Suprapubic skin (tissue), 4 donors: ENCODE measurements at regions not wholly inside any gene's neighbourhood (a gene's known extent, or its start where the extent isn't known, plus 50 kb on each side); places are given as distances from the start of the nearest gene placed in this dataset.

ENCODE experiments used
- DNase-seq, 2 donors: peaks; one replicate each; pipeline ENCODE4 v3.0.0-alpha.2; 2019; ENCODE audit warnings: low spot score in 2 of 2
- H3K27ac ChIP-seq: fragments of 200-600 bp; sonication (generic); one replicate; pipeline ENCODE4 v1.5.1; 2019
- H3K27me3 ChIP-seq: fragments of 200-600 bp; sonication (generic); one replicate; pipeline ENCODE4 v1.5.1; 2019
- H3K36me3 ChIP-seq: fragments of 200-600 bp; sonication (generic); one replicate; pipeline ENCODE4 v1.5.1; 2019
- H3K4me1 ChIP-seq: fragments of 200-600 bp; sonication (generic); one replicate; pipeline ENCODE4 v1.5.1; 2019
- H3K4me3 ChIP-seq: fragments of 200-600 bp; sonication (generic); one replicate; pipeline ENCODE4 v1.5.1; 2019; ENCODE audit warnings: mild to moderate bottlenecking
- H3K9me3 ChIP-seq: fragments of 200-600 bp; sonication (generic); one replicate; pipeline ENCODE4 v1.5.1; 2019
- CTCF ChIP-seq, 2 donors: fragments of 200-600 bp in 1 of 2; fragments of 450-650 bp in 1 of 2; sonication (generic) in 1 of 2; IDR thresholded peaks; one replicate each; pipeline ENCODE4 v1.5.1; 2016 to 2019; ENCODE audit warnings: antibody characterized with exemption in 2 of 2, mild to moderate bottlenecking in 1 of 2, moderate library complexity in 1 of 2
- EP300 ChIP-seq: sonication (generic); formaldehyde crosslinking; IDR thresholded peaks from one replicate; pipeline ENCODE4 v1.6.1; 2017; ENCODE audit warnings: antibody characterized with exemption
- POLR2A ChIP-seq, 2 donors: fragments of 450-650 bp; IDR thresholded peaks; one replicate each; pipeline ENCODE4 v1.6.1; 2017; ENCODE audit warnings: antibody characterized with exemption in 2 of 2, mild to moderate bottlenecking in 2 of 2, moderate library complexity in 2 of 2
- POLR2AphosphoS5 ChIP-seq, 3 donors: sonication (generic); formaldehyde crosslinking; IDR thresholded peaks; one replicate each; pipeline ENCODE4 v1.6.1; 2017; ENCODE audit warnings: antibody characterized with exemption in 3 of 3
- WGBS: methylation state at CpG from one replicate; pipeline ENCODE4 v1.1.5; 2018; 5-methylcytosine and 5-hydroxymethylcytosine counted together

GRCh38 chr11:70610566-70611565 is 212.5 kb downstream of the CTTN start:
- TF ChIP-seq EP300 (no peak), CTCF (IDR thresholded peaks at IDR 0.05) (no peak), POLR2AphosphoS5 (IDR thresholded peaks at IDR 0.05) (no peak), POLR2A (IDR thresholded peaks at IDR 0.05) (no peak)
- Histone ChIP-seq H3K27ac (no peak overlapping the region), H3K9me3 (peaks cover 8% of the 10 kb centered on the region), H3K4me3 (no peak overlapping the region), H3K36me3 (no peaks in the 10 kb centered on the region), H3K27me3 (peaks cover 19% of the 10 kb centered on the region), H3K4me1 (peaks cover 18% of the 10 kb centered on the region)
- no peak for DNase-seq
- WGBS, result 38% methylated on average over 22 of the region's 22 CpGs

- Histone ChIP-seq H3K4me1 (peaks cover 18% of the 10 kb centered on the region), H3K27me3 (peaks cover 19% of the 10 kb centered on the region), H3K36me3 (no peaks in the 10 kb centered on the region), H3K9me3 (peaks cover 10% of the 10 kb centered on the region), H3K4me3 (no peak overlapping the region), H3K27ac (no peak overlapping the region)
- DNase-seq, result no peak
- WGBS, result 50% methylated on average over 13 of the region's 14 CpGs
- TF ChIP-seq POLR2A (IDR thresholded peaks at IDR 0.05) (no peak), EP300 (no peak), CTCF (IDR thresholded peaks at IDR 0.05) (no peak), POLR2AphosphoS5 (IDR thresholded peaks at IDR 0.05) (no peak)
Measured at GRCh38 chr11:70611821-70612220, 213.5 kb downstream of the CTTN start.

GRCh38 chr11:70612459-70613141 is 214.3 kb downstream of the CTTN start:
- no peak overlapping the region for H3K27ac ChIP-seq
- WGBS, result 71% methylated on average over 24 of the region's 24 CpGs
- TF ChIP-seq POLR2A (IDR thresholded peaks at IDR 0.05), result no peak
- TF ChIP-seq EP300, result no peak
- no peak for TF ChIP-seq POLR2AphosphoS5 (IDR thresholded peaks at IDR 0.05)
- TF ChIP-seq CTCF (IDR thresholded peaks at IDR 0.05), result no peak
- no peak overlapping the region for H3K4me3 ChIP-seq
- peaks cover 10% of the 10 kb centered on the region for H3K9me3 ChIP-seq
- no peaks in the 10 kb centered on the region for H3K36me3 ChIP-seq
- H3K4me1 ChIP-seq, result peaks cover 18% of the 10 kb centered on the region
- peaks cover 19% of the 10 kb centered on the region for H3K27me3 ChIP-seq
- DNase-seq, result no peak

GRCh38 chr11:70614034-70614681 is 215.8 kb downstream of the CTTN start:
- Histone ChIP-seq H3K27ac (no peak overlapping the region), H3K4me1 (peaks cover 10% of the 10 kb centered on the region), H3K27me3 (peaks cover 12% of the 10 kb centered on the region), H3K4me3 (no peak overlapping the region), H3K36me3 (no peaks in the 10 kb centered on the region), H3K9me3 (peaks cover 10% of the 10 kb centered on the region)
- 82% methylated on average over 7 of the region's 7 CpGs for WGBS
- DNase-seq, result no peak
- TF ChIP-seq CTCF (IDR thresholded peaks at IDR 0.05) (no peak), POLR2AphosphoS5 (IDR thresholded peaks at IDR 0.05) (no peak), EP300 (no peak)
